MM.1S (cell line): ENCODE measurements at regions not wholly inside any gene's neighbourhood (a gene's known extent, or its start where the extent isn't known, plus 50 kb on each side); places are given as distances from the start of the nearest gene placed in this dataset.

Experiments
- DNase-seq: peaks from one replicate; pipeline ENCODE4 v3.0.0-alpha.2; 2015
- H2AFZ ChIP-seq: fragments of 300-600 bp; sonication (generic); 2 replicates; pipeline ENCODE4 v1.6.0; 2016; ENCODE audit warnings: antibody characterized with exemption, low read length
- H3F3A ChIP-seq: fragments of 300-600 bp; sonication (generic); 2 replicates; pipeline ENCODE4 v1.6.1; 2016; ENCODE audit warnings: mild to moderate bottlenecking, antibody characterized with exemption, low read length, moderate library complexity, mixed read lengths; ENCODE audit not compliant: insufficient read depth
- H3K27ac ChIP-seq: fragments of 300-600 bp; sonication (generic); 2 replicates; pipeline ENCODE4 v1.5.1; 2016; ENCODE audit warnings: mild to moderate bottlenecking, low read length
- H3K27me3 ChIP-seq: fragments of 300-600 bp; sonication (generic); replicated peaks from 2 replicates; pipeline ENCODE4 v1.6.0; 2016; ENCODE audit warnings: low read length; ENCODE audit not compliant: insufficient read depth
- H3K36me3 ChIP-seq: fragments of 300-600 bp; sonication (generic); replicated peaks from 2 replicates; pipeline ENCODE4 v1.6.1; 2016; ENCODE audit warnings: mild to moderate bottlenecking, low read length, mixed read lengths; ENCODE audit not compliant: insufficient read depth
- H3K4me1 ChIP-seq: fragments of 300-600 bp; sonication (generic); 2 replicates; pipeline ENCODE4 v1.6.1; 2016; ENCODE audit warnings: low read length, mixed read lengths
- H3K4me2 ChIP-seq: fragments of 300-600 bp; sonication (generic); 2 replicates; pipeline ENCODE4 v1.6.0; 2016; ENCODE audit warnings: low read depth, low read length
- H3K4me3 ChIP-seq: fragments of 300-600 bp; sonication (generic); 2 replicates; pipeline ENCODE4 v1.5.1; 2016; ENCODE audit warnings: low read length, mixed read lengths
- H3K79me2 ChIP-seq: fragments of 300-600 bp; sonication (generic); 2 replicates; pipeline ENCODE4 v1.6.1; 2016; ENCODE audit warnings: mixed run types, low read length, mixed read lengths
- H3K9ac ChIP-seq: fragments of 300-600 bp; sonication (generic); 2 replicates; pipeline ENCODE4 v1.6.1; 2016; ENCODE audit warnings: low read length, mixed read lengths
- H3K9me2 ChIP-seq: fragments of 300-600 bp; sonication (generic); replicated peaks from 2 replicates; pipeline ENCODE4 v1.6.1; 2016; ENCODE audit warnings: mild to moderate bottlenecking, low read length, mixed read lengths; ENCODE audit not compliant: insufficient read depth
- H3K9me3 ChIP-seq: fragments of 300-600 bp; sonication (generic); replicated peaks from 2 replicates; pipeline ENCODE4 v1.6.1; 2016; ENCODE audit warnings: mild to moderate bottlenecking, low read length, mixed read lengths; ENCODE audit not compliant: insufficient read depth
- H4K20me1 ChIP-seq: fragments of 300-600 bp; sonication (generic); 2 replicates; pipeline ENCODE4 v1.6.1; 2016; ENCODE audit warnings: mild to moderate bottlenecking, low read length, moderate library complexity, mixed read lengths; ENCODE audit not compliant: insufficient read depth
- EZH2 ChIP-seq: fragments of 300-600 bp; sonication (generic); optimal IDR thresholded peaks from 2 replicates; pipeline ENCODE3; 2017; ENCODE audit warnings: low read depth, mild to moderate bottlenecking, antibody characterized with exemption, low read length, mixed read lengths
- EZH2phosphoT487 ChIP-seq: fragments of 300-600 bp; sonication (generic); IDR thresholded peaks from 2 replicates; pipeline ENCODE4 v1.6.1; 2018; ENCODE audit warnings: antibody characterized with exemption, low read length
- TF ChIP-seq, protein P1 (sequence below): fragments of 300-600 bp; sonication (generic); IDR thresholded peaks from 2 replicates; pipeline ENCODE4 v1.5.1; 2016; ENCODE audit warnings: antibody characterized with exemption, low read length, mixed read lengths

- no peaks in the 10 kb centered on the region for H4K20me1 ChIP-seq
- H3K9me2 ChIP-seq = no peaks in the 10 kb centered on the region
- H3K4me2 ChIP-seq = no peak overlapping the region
- H3K9me3 ChIP-seq = no peaks in the 10 kb centered on the region
- no peaks in the 10 kb centered on the region for H3K36me3 ChIP-seq
- TF ChIP-seq EZH2phosphoT487 (no peak), EZH2 (no peak)
- TF ChIP-seq, protein P1, sequence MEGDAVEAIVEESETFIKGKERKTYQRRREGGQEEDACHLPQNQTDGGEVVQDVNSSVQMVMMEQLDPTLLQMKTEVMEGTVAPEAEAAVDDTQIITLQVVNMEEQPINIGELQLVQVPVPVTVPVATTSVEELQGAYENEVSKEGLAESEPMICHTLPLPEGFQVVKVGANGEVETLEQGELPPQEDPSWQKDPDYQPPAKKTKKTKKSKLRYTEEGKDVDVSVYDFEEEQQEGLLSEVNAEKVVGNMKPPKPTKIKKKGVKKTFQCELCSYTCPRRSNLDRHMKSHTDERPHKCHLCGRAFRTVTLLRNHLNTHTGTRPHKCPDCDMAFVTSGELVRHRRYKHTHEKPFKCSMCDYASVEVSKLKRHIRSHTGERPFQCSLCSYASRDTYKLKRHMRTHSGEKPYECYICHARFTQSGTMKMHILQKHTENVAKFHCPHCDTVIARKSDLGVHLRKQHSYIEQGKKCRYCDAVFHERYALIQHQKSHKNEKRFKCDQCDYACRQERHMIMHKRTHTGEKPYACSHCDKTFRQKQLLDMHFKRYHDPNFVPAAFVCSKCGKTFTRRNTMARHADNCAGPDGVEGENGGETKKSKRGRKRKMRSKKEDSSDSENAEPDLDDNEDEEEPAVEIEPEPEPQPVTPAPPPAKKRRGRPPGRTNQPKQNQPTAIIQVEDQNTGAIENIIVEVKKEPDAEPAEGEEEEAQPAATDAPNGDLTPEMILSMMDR = no peak
- H3K27me3 ChIP-seq = no peaks in the 10 kb centered on the region
- no peak for DNase-seq
- H2AFZ ChIP-seq = no peak overlapping the region
- H3K27ac ChIP-seq = no peak overlapping the region
- H3K9ac ChIP-seq = no peak overlapping the region
- no peaks in the 10 kb centered on the region for H3K79me2 ChIP-seq
- H3K4me3 ChIP-seq = no peak overlapping the region
- H3K4me1 ChIP-seq = no peaks in the 10 kb centered on the region
- no peaks in the 10 kb centered on the region for H3F3A ChIP-seq
These were observed 280.4 kb downstream of the C1D start for GRCh38 chr2:67782443-67782842.

GRCh38 chr2:67783026-67783425, 279.8 kb downstream of the C1D start:
- DNase-seq = no peak
- Histone ChIP-seq H3K9ac (no peak overlapping the region), H3K4me1 (no peaks in the 10 kb centered on the region), H4K20me1 (no peaks in the 10 kb centered on the region), H2AFZ (no peak overlapping the region), H3K9me2 (no peaks in the 10 kb centered on the region), H3K79me2 (no peaks in the 10 kb centered on the region), H3K27ac (no peak overlapping the region), H3K4me2 (no peak overlapping the region), H3K36me3 (no peaks in the 10 kb centered on the region), H3K27me3 (no peaks in the 10 kb centered on the region), H3K4me3 (no peak overlapping the region), H3F3A (no peaks in the 10 kb centered on the region), H3K9me3 (no peaks in the 10 kb centered on the region)
- TF ChIP-seq EZH2 (no peak), EZH2phosphoT487 (no peak)
- TF ChIP-seq, protein P1 = no peak

- Histone ChIP-seq H3F3A (no peaks in the 10 kb centered on the region), H3K9ac (no peak overlapping the region), H3K79me2 (no peaks in the 10 kb centered on the region), H3K4me3 (no peak overlapping the region), H3K9me2 (no peaks in the 10 kb centered on the region), H3K4me2 (no peak overlapping the region), H2AFZ (no peak overlapping the region), H3K9me3 (no peaks in the 10 kb centered on the region), H3K27ac (no peak overlapping the region), H3K4me1 (no peaks in the 10 kb centered on the region), H4K20me1 (no peaks in the 10 kb centered on the region), H3K27me3 (no peaks in the 10 kb centered on the region), H3K36me3 (no peaks in the 10 kb centered on the region)
- no peak for DNase-seq
- TF ChIP-seq, protein P1 = no peak
- TF ChIP-seq EZH2 (no peak), EZH2phosphoT487 (no peak)
These were observed 272.2 kb downstream of the C1D start for GRCh38 chr2:67790622-67791021.
